Loucy (cell line): ENCODE measurements at regions not wholly inside any gene's neighbourhood (a gene's known extent, or its start where the extent isn't known, plus 50 kb on each side); places are given as distances from the start of the nearest gene placed in this dataset.

ENCODE experiments used
- H2AFZ ChIP-seq: fragments of 200-600 bp; sonication (generic); 2 replicates; pipeline ENCODE4 v1.6.0; 2016; ENCODE audit warnings: antibody characterized with exemption, mild to moderate bottlenecking, low read length, moderate library complexity
- H3F3A ChIP-seq: fragments of 200-600 bp; 2 replicates; pipeline ENCODE4 v1.6.0; 2016; ENCODE audit warnings: antibody characterized with exemption, low read depth, mild to moderate bottlenecking
- H3K27me3 ChIP-seq: fragments of 200-600 bp; sonication (generic); 2 replicates; pipeline ENCODE4 v1.6.1; 2014; ENCODE audit warnings: low read length, mild to moderate bottlenecking; ENCODE audit not compliant: insufficient read depth, poor library complexity, severe bottlenecking
- H3K36me3 ChIP-seq: fragments of 200-600 bp; sonication (generic); 2 replicates; pipeline ENCODE4 v1.6.1; 2016; ENCODE audit warnings: low read length; ENCODE audit not compliant: insufficient read depth
- H3K4me1 ChIP-seq: fragments of 200-600 bp; sonication (generic); 2 replicates; pipeline ENCODE4 v1.5.1; 2014; ENCODE audit warnings: low read length, mild to moderate bottlenecking; ENCODE audit not compliant: insufficient read depth, poor library complexity, severe bottlenecking
- H3K4me2 ChIP-seq: fragments of 200-600 bp; sonication (generic); 2 replicates; pipeline ENCODE4 v1.6.0; 2014; ENCODE audit warnings: antibody characterized with exemption, low read length, low read depth, mild to moderate bottlenecking; ENCODE audit not compliant: poor library complexity, severe bottlenecking
- H3K4me3 ChIP-seq: fragments of 200-600 bp; sonication (generic); 2 replicates; pipeline ENCODE4 v1.5.1; 2014; ENCODE audit warnings: low read length, mild to moderate bottlenecking, mixed read lengths; ENCODE audit not compliant: poor library complexity, severe bottlenecking
- H3K79me2 ChIP-seq: fragments of 200-600 bp; sonication (generic); 2 replicates; pipeline ENCODE4 v1.6.1; 2014; ENCODE audit warnings: low read length; ENCODE audit not compliant: insufficient read depth
- H3K9ac ChIP-seq: fragments of 200-600 bp; sonication (generic); 2 replicates; pipeline ENCODE4 v1.6.0; 2014; ENCODE audit warnings: mild to moderate bottlenecking, low read depth, low read length, moderate library complexity; ENCODE audit not compliant: poor library complexity, severe bottlenecking
- H3K9me2 ChIP-seq: fragments of 200-600 bp; sonication (generic); replicated peaks from 2 replicates; pipeline ENCODE4 v1.6.1; 2016; ENCODE audit warnings: low read depth, low read length, mixed read lengths
- H3K9me3 ChIP-seq: fragments of 200-600 bp; sonication (generic); 2 replicates; pipeline ENCODE4 v1.6.1; 2014; ENCODE audit warnings: mild to moderate bottlenecking, antibody characterized with exemption, low read length, low read depth; ENCODE audit not compliant: insufficient read depth
- H4K20me1 ChIP-seq: fragments of 200-600 bp; sonication (generic); 2 replicates; pipeline ENCODE4 v1.6.0; 2014; ENCODE audit warnings: antibody characterized with exemption, low read length, mild to moderate bottlenecking; ENCODE audit not compliant: insufficient read depth, poor library complexity, severe bottlenecking
- EZH2phosphoT487 ChIP-seq: fragments of 200-600 bp; IDR thresholded peaks from 2 replicates; pipeline ENCODE4 v1.6.1; 2018; ENCODE audit warnings: antibody characterized with exemption, mild to moderate bottlenecking, moderate library complexity, borderline replicate concordance
- TF ChIP-seq, protein P1 (sequence below): fragments of 200-600 bp; sonication (generic); conservative IDR thresholded peaks from 2 replicates; pipeline ENCODE4 v1.5.1; 2014; ENCODE audit warnings: mild to moderate bottlenecking, antibody characterized with exemption, low read length

DNA sequence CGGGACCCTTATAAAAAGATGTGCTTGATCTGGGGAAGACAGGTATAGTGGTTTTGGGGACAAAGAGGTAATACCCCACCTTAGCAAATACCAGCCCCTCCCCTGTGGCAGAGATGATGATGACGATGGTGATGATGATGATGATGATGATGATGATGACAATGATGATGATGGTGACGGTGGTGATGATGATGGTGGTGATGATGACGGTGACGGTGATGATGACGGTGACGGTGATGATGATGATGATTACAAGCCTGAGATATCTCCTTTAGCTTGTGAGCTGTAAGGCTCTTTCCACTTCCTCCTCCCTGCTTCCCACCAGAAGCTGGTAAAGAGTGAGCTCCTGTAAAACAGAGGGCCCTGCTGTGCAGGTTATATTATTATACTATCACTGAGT is 89.5 kb upstream of the TMEM45B start:
- no peaks in the 10 kb centered on the region for H3K36me3 ChIP-seq
- H3K9ac ChIP-seq, result no peak overlapping the region
- no peak overlapping the region for H3K4me3 ChIP-seq
- no peaks in the 10 kb centered on the region for H3F3A ChIP-seq
- no peaks in the 10 kb centered on the region for H3K4me1 ChIP-seq
- TF ChIP-seq, protein P1, sequence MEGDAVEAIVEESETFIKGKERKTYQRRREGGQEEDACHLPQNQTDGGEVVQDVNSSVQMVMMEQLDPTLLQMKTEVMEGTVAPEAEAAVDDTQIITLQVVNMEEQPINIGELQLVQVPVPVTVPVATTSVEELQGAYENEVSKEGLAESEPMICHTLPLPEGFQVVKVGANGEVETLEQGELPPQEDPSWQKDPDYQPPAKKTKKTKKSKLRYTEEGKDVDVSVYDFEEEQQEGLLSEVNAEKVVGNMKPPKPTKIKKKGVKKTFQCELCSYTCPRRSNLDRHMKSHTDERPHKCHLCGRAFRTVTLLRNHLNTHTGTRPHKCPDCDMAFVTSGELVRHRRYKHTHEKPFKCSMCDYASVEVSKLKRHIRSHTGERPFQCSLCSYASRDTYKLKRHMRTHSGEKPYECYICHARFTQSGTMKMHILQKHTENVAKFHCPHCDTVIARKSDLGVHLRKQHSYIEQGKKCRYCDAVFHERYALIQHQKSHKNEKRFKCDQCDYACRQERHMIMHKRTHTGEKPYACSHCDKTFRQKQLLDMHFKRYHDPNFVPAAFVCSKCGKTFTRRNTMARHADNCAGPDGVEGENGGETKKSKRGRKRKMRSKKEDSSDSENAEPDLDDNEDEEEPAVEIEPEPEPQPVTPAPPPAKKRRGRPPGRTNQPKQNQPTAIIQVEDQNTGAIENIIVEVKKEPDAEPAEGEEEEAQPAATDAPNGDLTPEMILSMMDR, result no peak
- no peak for TF ChIP-seq EZH2phosphoT487
- H3K9me3 ChIP-seq, result no peaks in the 10 kb centered on the region
- H3K79me2 ChIP-seq, result no peaks in the 10 kb centered on the region
- no peak overlapping the region for H3K4me2 ChIP-seq
- no peaks in the 10 kb centered on the region for H3K9me2 ChIP-seq
- H3K27me3 ChIP-seq, result no peaks in the 10 kb centered on the region
- H4K20me1 ChIP-seq, result no peaks in the 10 kb centered on the region
- no peak overlapping the region for H2AFZ ChIP-seq

DNA sequence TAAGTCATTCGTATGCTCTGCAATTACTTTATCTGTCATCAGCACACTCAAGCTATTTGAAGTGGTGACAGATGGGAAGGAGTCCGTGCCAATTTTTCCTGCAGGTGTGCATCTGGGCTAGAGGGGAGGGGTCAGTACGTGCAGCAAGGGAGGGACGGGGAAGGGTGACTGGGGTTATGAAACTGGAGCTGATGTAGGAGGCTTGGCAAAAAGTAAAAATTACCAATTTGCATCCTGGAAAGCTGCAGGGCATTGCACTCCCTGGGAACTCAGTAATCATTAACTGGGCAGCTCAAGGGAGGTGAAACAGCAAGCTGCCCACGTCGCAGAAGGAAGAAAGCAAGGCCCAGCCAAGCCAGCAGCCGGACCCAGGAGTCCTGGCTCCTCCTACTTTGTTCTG is 87.1 kb upstream of the TMEM45B start:
- H3K4me2 ChIP-seq, result no peak overlapping the region
- no peak overlapping the region for H3K9ac ChIP-seq
- H3F3A ChIP-seq, result no peaks in the 10 kb centered on the region

DNA sequence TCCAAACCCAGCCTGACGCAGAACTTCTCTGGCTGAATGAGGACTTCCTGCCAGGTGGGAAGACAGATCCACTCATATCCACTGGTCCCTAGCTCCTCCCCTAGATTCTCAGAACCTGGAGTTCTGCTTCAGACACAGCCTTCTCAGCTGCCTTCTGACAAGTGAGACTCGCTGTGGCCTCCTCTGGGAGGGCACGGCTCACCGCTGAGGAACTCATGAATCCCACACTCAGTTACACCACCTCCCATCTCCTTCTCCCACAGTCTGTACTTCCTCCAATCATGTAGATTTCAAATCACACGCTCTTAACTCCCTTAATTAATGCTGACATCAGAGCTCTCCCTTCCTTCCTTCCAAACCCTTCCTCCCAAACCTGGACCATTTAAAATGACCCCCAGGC is 86.4 kb upstream of the TMEM45B start:
- H3K9ac ChIP-seq, result no peak overlapping the region
- no peak overlapping the region for H3K4me2 ChIP-seq
- H3K36me3 ChIP-seq, result no peaks in the 10 kb centered on the region
- H3K79me2 ChIP-seq, result no peaks in the 10 kb centered on the region
- H4K20me1 ChIP-seq, result no peaks in the 10 kb centered on the region
- H3K27me3 ChIP-seq, result no peaks in the 10 kb centered on the region
- H2AFZ ChIP-seq, result no peak overlapping the region
- H3F3A ChIP-seq, result no peaks in the 10 kb centered on the region
- H3K4me3 ChIP-seq, result no peak overlapping the region
- no peaks in the 10 kb centered on the region for H3K9me3 ChIP-seq
- H3K4me1 ChIP-seq, result no peaks in the 10 kb centered on the region
- no peaks in the 10 kb centered on the region for H3K9me2 ChIP-seq
- TF ChIP-seq, protein P1, result no peak
- no peak for TF ChIP-seq EZH2phosphoT487

More for the DNA sequence above, 87.1 kb upstream of the TMEM45B start:
- Histone ChIP-seq H3K79me2 (no peaks in the 10 kb centered on the region), H3K36me3 (no peaks in the 10 kb centered on the region), H3K27me3 (no peaks in the 10 kb centered on the region), H3K4me1 (no peaks in the 10 kb centered on the region), H3K9me2 (no peaks in the 10 kb centered on the region), H3K4me3 (no peak overlapping the region), H4K20me1 (no peaks in the 10 kb centered on the region), H2AFZ (no peak overlapping the region), H3K9me3 (no peaks in the 10 kb centered on the region)
- TF ChIP-seq, protein P1, result no peak
- TF ChIP-seq EZH2phosphoT487, result no peak
